Activated T-helper 1 cell treated with anti-CD3 and anti-CD28 coated beads, Interleukin-2, amount 50 U/mL, for 16 hours (primary cell): ENCODE measurements at regions not wholly inside any gene's neighbourhood (a gene's known extent, or its start where the extent isn't known, plus 50 kb on each side); places are given as distances from the start of the nearest gene placed in this dataset.

Source experiments
- DNase-seq, 2 donors: peaks; one replicate each; pipeline ENCODE4 v3.0.0-alpha.2; 2020; ENCODE audit warnings: low read depth in 1 of 2, low spot score in 1 of 2

- no peak for DNase-seq
These were observed 235.9 kb downstream of the KLF6 start for GRCh38 chr10:3549118-3549517.

DNA sequence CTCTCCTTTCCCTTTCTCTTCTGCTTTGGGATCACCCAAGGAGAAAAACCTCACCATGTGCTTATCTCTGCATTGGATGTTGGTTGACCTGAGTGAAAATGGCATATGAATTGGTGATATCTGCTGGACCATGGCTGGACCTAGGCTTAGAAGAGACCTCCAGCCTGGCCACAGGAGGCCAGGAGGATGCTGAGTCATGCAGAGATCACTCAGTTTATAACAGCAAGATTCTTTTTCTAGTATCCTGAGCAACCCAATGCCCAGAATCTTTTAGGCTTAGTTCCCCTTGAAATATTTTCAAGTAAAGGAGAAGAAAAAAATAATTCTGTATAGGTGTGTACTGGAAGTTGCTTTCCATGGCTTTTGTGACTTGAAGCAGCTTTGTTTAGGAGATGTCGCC is 236.3 kb downstream of the KLF6 start:
- DNase-seq = no peak

DNA sequence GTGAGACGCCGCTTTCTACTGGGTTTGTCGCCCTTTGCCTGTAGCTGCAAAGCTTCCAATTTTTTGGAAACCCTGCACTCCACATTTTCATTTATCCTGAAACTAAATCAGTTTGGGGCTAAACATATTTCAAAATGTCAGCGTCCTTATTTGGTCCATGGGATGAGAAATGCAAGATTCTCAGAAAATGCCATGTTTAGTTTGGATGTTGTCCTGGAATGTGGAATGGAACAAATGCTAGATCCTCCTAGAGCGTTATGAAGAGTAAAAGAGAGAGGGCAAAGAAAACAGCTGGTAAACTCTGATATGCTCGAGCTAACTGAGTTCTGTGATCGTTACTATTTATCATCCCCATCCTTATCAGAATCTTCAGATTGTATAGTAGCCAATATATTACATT is 236.9 kb downstream of the KLF6 start:
- no peak for DNase-seq

- DNase-seq = no peak
These were observed 240.4 kb downstream of the KLF6 start for GRCh38 chr10:3544561-3544960.

GRCh38 chr10:3542185-3542611 is 242.8 kb downstream of the KLF6 start:
- no peak for DNase-seq

DNA sequence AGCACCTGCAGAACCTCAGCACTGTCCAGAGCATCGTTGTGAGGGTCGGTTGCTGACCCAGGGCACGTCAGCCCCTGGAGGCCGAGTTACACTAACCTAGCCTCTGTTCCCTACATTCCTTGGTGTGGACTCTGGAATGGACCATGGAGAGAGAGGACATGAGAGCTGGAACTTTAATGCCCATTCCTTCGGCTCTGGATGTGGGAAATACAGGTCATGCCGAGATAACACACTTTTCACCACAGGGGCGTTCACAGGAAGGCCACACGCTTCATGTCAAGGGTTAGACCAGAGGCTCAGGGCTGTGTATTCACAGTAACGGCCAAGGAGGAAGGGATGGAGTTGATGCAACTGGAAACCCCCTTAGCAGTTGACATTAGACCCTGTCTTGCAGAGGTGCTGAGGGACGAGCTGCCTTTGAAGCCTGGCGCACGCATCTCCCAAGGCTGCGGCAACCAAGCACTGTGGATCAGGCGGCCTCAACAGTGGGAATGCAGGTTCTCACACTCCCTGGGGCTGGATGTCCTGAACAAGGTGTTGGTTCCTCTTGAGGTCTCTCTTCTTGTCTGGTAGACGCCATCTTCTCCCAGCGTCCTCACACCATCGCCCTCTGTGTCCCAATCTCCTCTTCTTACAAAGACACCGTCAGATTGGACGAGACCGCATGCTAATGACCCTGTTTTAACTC is 245.2 kb downstream of the KLF6 start:
- DNase-seq = no peak

DNA sequence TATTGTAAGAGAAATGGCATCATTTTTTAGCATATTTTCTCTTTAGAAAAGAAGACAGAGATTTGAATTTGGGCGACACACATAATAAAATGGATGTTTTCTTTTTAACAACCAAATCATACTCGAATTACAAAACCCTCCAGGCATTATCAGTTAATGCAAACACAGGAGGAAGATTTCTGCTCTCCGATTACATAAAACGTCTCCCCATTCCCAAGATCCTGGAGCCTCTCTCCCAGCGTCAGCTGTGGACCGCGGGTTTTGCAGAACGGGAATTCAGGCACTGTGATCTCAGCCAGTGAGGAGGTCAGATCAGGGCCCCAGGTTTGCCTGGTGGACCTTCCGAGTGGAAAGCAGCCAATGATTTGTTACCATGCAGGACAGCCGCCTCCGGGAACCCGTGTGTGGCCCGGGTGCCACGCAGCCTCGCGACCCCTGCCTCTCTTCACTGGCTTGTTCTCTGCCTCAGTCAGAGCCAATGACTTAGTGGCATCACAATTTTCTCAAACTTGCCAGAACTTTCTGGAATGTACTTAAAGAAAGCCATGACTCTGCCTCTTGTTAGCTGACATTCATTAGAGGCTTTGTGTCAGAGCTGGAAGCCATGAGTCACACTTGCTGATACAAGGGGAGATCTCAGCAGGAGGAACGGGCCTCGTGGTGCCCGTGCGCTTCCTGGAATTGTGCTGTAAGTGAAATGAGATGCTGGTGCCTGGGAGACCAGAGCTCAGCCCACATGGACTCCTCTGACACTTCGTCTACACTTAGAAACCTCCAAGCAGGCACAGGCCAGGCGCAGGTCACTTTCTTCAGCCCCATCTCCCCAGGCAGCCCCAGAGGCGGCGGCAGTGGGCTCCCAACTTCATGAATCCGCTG is 246.1 kb downstream of the KLF6 start:
- DNase-seq = no peak

DNA sequence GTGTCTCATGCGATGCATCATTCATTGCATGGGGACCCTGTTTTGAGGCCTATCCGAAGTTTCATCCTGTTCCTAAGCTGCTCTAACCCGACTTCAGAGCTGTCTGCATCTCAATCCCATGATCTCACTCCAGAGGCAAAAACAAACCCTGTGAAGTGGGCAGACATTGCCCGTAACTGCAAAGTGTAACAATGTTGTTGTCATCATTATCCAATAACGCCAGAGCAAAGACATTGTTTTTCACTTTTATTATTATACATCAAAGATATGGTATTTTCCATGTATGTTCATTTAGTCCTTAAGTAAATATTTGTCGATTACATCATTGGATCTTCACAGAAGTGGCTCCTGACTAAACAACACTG is 246.7 kb downstream of the KLF6 start:
- DNase-seq = no peak

DNA sequence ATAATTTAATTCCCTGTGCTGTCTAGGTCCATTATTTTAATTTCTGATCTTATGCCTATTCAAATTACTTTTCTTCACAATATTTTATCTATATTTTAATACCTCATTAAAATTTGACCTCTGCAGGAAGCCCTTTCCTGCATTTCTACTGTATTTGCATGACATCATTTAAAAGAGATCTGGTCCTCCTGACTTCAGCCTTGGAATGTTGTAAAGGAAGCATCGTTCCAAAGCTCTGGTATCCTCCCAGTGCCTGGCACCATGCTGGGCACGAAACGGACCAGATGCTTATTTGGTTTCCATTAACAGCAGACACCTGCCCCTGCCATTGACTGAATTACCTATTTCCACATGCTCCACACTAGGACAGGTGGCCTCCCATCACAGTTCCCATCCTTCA is 247.5 kb downstream of the KLF6 start:
- no peak for DNase-seq

DNA sequence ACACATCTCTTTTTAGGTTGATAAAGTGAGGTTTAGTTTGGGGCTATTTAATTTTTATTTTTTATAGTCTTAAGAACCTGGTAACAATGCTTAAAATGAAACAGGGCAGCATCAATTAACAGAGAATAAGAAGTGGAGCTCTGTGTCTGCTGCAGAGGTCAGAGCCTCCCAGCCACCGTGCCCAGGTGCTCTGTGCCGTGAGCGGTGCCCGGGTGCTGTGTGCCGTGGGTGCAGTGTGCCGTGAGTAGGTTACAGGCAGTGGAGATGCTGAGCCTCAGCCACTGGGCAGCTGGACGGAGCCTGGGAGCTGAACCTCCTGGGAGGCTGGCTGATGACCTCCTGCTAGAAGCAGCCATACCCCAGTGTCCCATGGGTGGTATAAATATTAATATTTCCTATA is 250.0 kb downstream of the KLF6 start:
- no peak for DNase-seq

DNA sequence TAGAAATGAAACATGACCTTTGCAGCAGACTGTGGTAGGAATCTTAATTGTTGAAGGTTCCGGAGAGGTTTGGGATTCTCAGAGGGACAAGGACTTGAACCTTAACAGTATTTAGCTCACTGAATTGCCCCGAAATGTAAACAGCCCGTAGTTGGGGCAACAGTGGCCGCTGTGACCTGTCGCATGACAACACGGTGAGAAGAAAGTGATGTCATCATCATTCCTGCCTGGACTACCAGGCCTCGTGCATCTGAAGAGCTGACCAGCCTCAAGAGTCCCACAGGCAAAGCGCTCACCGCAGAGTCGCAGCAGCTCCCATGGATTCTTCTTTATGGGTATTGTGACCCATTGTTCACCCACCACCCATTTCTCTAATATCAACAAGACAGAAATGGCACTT is 250.6 kb downstream of the KLF6 start:
- no peak for DNase-seq

DNA sequence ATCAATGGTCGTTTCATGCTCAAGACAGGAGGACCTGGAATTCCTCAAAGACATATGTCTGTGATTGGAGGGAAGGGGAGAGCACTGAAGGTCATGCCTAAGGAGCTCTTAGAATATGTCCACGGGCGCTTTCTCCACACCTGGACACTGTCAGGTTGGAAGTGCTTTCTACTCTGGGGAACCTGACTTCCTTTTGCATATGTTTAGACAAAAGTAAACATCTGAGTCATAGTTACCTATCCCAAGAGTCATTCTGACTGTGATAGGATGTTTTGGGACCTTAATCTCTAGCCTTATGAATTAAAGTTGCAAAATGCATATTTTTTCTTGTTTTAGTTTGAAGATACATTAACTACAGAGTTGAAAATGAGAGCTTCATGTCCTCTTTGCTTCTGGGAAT is 251.7 kb downstream of the KLF6 start:
- no peak for DNase-seq

GRCh38 chr10:3532644-3533043 is 252.4 kb downstream of the KLF6 start:
- no peak for DNase-seq

- no peak for DNase-seq
These were observed 253.3 kb downstream of the KLF6 start for GRCh38 chr10:3531670-3532069.

DNA sequence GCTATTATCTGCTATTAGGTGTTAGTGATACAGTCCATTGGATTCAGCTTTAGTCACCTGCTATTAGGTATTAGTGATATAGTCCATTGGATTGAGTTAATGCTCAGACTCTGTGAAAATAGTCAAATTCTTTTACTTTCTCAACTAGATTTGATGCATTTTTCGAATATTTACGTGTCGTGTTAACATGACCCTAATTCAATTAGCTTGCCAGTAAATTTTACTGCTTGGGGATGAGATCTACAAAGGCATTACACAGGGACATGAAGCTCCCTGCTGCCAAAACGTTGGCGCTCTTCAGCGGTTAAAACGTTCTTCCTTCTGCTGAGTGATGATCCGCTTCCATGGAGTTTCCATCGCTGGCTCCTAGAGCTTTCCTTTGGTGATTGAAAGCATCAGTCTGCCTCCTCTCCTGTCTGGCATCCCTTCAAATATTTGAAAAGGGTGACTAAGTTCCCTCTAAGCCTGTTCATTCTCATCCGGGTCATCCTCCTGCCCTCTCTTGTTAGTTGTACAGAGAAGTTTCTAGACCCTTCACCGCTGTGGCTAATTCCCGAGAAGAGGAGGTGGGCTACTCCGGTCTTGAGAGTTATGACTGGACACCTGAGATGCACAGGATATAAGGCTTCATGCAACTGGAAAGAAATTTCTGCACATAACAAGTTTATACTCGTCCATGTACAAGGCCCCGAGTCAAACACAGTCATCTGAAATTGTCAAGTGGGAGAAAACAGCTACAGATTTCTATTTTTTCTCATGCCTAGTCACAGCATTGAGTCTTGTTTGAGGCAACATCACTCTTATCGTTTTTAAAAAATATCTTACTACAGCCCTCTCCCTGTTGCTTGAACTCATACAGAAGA is 254.0 kb downstream of the KLF6 start:
- DNase-seq = no peak

DNA sequence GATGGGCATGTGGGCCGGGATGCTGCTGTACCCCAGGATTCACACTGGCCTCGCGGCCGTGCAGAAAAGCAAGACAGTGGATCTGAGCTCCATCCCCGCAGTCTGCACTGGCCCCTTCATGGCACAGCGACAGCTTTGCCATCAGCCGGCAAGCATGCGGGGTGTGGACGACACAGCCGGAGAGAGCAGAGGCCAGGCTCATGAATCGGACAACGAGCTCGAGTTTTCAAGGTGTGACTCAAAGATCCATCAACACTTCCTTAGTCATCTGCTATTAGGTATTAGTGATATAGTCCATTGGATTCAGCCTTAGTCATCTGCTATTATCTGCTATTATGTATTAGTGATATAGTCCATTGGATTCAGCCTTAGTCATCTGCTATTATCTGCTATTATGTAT is 254.7 kb downstream of the KLF6 start:
- DNase-seq = no peak

- DNase-seq = no peak
These were observed 255.3 kb downstream of the KLF6 start for GRCh38 chr10:3529691-3530090.

DNA sequence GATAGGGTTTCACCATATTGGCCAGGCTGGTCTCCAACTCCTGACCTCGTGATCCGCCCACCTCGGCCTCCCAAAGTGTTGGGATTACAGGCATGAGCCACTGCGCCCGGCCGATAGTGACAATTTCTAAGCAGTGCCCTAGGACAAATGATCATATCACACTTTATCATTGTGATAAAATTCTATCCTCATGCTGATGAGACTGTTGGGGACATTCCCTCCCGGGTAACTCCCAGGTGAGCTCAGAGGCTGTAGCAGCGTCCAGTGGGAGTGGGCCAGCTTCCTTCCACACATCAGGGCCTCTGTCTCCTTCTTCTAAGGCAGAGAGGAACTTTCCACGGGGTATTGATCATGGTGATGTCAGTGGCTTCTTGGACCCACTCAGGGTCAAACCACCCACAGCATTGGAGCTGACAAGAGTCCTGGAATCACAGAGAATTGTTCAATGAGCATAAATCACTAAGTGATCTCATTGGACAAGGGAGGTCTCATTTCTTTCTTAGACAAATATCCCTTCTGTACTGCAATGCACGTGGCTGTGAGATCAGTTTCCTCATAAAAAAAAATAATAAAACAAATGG is 256.1 kb downstream of the KLF6 start:
- no peak for DNase-seq

DNA sequence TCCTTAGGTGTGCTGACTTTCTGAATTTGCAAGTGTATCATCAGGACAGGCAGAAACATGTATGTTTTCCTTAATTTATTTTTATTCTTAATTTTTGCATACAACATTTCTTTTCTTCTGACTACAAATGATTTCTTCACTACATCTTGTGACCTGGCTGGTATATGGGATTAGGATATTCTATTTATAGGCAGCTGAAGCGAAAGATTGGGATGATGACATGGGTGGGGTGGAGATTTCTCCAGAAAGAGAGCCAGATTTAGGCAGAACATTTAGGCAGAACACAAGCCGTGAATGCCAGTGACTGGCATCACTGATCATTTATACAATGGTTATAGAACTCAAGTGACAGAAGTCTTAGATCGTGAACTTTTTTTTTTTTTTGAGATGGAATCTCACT is 256.7 kb downstream of the KLF6 start:
- no peak for DNase-seq

DNA sequence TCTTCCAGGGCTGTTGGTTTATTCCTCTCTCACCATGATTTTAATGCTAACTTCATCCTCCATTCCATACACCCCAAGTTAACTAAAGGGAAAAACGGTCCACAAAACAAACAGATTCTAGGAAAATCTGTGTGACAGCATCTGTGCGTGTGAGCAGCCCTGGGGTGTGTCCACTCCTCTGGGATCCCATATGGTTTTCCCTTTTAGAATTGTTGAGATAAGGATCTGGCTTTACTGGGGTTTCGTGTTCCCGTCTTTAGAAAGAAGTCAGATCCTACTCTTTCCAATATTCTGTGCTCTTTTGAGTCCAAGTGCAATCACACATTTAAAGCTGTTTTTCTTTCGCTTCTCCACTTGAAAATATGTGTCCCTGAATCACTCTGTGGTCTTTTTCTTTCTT is 257.1 kb downstream of the KLF6 start:
- no peak for DNase-seq

- no peak for DNase-seq
These were observed 258.1 kb downstream of the KLF6 start for GRCh38 chr10:3526727-3527501.
